Testis (tissue), 2 donors: ENCODE measurements at regions not wholly inside any gene's neighbourhood (a gene's known extent, or its start where the extent isn't known, plus 50 kb on each side); places are given as distances from the start of the nearest gene placed in this dataset.

Experiments used
- POLR2A ChIP-seq: fragments of 450-650 bp; IDR thresholded peaks from one replicate; pipeline ENCODE4 v1.6.1; 2017; ENCODE audit warnings: antibody characterized with exemption, mild to moderate bottlenecking, moderate library complexity
- TF ChIP-seq, protein P1 (sequence below), 3 experiments: fragments of 450-650 bp in 2 of 3; fragments of 200-600 bp in 1 of 3; sonication (generic) in 1 of 3; IDR thresholded peaks; one replicate each; pipeline ENCODE4 v1.5.1; 2016 to 2019; ENCODE audit warnings: antibody characterized with exemption in 3 of 3, mild to moderate bottlenecking in 2 of 3, moderate library complexity in 1 of 3

DNA sequence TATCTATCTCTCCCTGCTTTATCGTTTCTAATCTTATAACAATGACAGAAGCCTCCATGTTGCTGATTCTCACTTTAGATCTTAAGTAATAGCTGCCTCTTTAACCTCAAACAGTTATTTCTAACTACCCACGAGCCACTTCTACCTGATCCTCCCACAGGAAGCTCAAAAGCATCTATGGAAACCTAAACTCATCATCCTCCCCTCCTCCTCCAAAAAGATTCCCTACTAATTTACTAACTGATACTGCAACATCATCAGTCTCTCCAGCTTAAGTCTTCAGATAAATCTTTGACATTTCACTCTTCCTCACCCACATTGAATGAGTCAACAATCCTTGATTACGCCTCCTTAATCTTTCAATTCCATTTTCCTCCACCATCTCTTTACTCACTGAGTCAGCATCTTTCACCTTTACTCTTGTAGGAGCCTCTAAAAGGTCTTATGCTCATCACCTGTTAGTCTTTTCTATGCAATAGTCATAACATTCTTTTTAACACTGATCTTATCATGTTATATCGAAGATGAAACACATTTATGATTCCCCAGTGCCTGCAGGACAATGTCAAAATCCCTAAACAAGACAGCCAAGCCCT is 526.7 kb upstream of the CDH4 start:
- TF ChIP-seq, protein P1, sequence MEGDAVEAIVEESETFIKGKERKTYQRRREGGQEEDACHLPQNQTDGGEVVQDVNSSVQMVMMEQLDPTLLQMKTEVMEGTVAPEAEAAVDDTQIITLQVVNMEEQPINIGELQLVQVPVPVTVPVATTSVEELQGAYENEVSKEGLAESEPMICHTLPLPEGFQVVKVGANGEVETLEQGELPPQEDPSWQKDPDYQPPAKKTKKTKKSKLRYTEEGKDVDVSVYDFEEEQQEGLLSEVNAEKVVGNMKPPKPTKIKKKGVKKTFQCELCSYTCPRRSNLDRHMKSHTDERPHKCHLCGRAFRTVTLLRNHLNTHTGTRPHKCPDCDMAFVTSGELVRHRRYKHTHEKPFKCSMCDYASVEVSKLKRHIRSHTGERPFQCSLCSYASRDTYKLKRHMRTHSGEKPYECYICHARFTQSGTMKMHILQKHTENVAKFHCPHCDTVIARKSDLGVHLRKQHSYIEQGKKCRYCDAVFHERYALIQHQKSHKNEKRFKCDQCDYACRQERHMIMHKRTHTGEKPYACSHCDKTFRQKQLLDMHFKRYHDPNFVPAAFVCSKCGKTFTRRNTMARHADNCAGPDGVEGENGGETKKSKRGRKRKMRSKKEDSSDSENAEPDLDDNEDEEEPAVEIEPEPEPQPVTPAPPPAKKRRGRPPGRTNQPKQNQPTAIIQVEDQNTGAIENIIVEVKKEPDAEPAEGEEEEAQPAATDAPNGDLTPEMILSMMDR (IDR thresholded peaks at IDR 0.05), result no peak
- no peak for TF ChIP-seq POLR2A
